Suprapubic skin (tissue), 4 donors: ENCODE measurements at regions not wholly inside any gene's neighbourhood (a gene's known extent, or its start where the extent isn't known, plus 50 kb on each side); places are given as distances from the start of the nearest gene placed in this dataset.
A peak's percentile ranks its signal among the peaks of the same experiment; 100 is the strongest.

Source experiments
- DNase-seq, 2 donors: peaks; one replicate each; pipeline ENCODE4 v3.0.0-alpha.2; 2019; ENCODE audit warnings: low spot score in 2 of 2
- H3K27ac ChIP-seq: fragments of 200-600 bp; sonication (generic); one replicate; pipeline ENCODE4 v1.5.1; 2019
- H3K27me3 ChIP-seq: fragments of 200-600 bp; sonication (generic); one replicate; pipeline ENCODE4 v1.5.1; 2019
- H3K36me3 ChIP-seq: fragments of 200-600 bp; sonication (generic); one replicate; pipeline ENCODE4 v1.5.1; 2019
- H3K4me1 ChIP-seq: fragments of 200-600 bp; sonication (generic); one replicate; pipeline ENCODE4 v1.5.1; 2019
- H3K4me3 ChIP-seq: fragments of 200-600 bp; sonication (generic); one replicate; pipeline ENCODE4 v1.5.1; 2019; ENCODE audit warnings: mild to moderate bottlenecking
- H3K9me3 ChIP-seq: fragments of 200-600 bp; sonication (generic); one replicate; pipeline ENCODE4 v1.5.1; 2019
- CTCF ChIP-seq, 2 donors: fragments of 200-600 bp in 1 of 2; fragments of 450-650 bp in 1 of 2; sonication (generic) in 1 of 2; IDR thresholded peaks; one replicate each; pipeline ENCODE4 v1.5.1; 2016 to 2019; ENCODE audit warnings: antibody characterized with exemption in 2 of 2, mild to moderate bottlenecking in 1 of 2, moderate library complexity in 1 of 2
- EP300 ChIP-seq: sonication (generic); formaldehyde crosslinking; IDR thresholded peaks from one replicate; pipeline ENCODE4 v1.6.1; 2017; ENCODE audit warnings: antibody characterized with exemption
- POLR2A ChIP-seq, 2 donors: fragments of 450-650 bp; IDR thresholded peaks; one replicate each; pipeline ENCODE4 v1.6.1; 2017; ENCODE audit warnings: antibody characterized with exemption in 2 of 2, mild to moderate bottlenecking in 2 of 2, moderate library complexity in 2 of 2
- POLR2AphosphoS5 ChIP-seq, 3 donors: sonication (generic); formaldehyde crosslinking; IDR thresholded peaks; one replicate each; pipeline ENCODE4 v1.6.1; 2017; ENCODE audit warnings: antibody characterized with exemption in 3 of 3
- WGBS: methylation state at CpG from one replicate; pipeline ENCODE4 v1.1.5; 2018; 5-methylcytosine and 5-hydroxymethylcytosine counted together

GRCh38 chr20:11270566-11270965 lies 596.8 kb upstream of the JAG1 start:
- no peaks in the 10 kb centered on the region for H3K9me3 ChIP-seq
- H3K27ac ChIP-seq, result no peak overlapping the region
- no peaks in the 10 kb centered on the region for H3K27me3 ChIP-seq
- H3K4me1 ChIP-seq, result peaks cover 31% of the 10 kb centered on the region
- no peak for TF ChIP-seq EP300
- no peak for TF ChIP-seq POLR2A (IDR thresholded peaks at IDR 0.05)
- TF ChIP-seq CTCF (IDR thresholded peaks at IDR 0.05), result no peak
- no peak for TF ChIP-seq POLR2AphosphoS5 (IDR thresholded peaks at IDR 0.05)
- DNase-seq, result no peak
- no peak overlapping the region for H3K4me3 ChIP-seq
- no peaks in the 10 kb centered on the region for H3K36me3 ChIP-seq
- WGBS, result 65% methylated on average over 5 of the region's 5 CpGs

- no peak overlapping the region for H3K27ac ChIP-seq
- no peak for DNase-seq
- peaks cover 31% of the 10 kb centered on the region for H3K4me1 ChIP-seq
- no peak overlapping the region for H3K4me3 ChIP-seq
- H3K9me3 ChIP-seq, result no peaks in the 10 kb centered on the region
- TF ChIP-seq EP300 (no peak), CTCF (IDR thresholded peaks at IDR 0.05) (no peak), POLR2AphosphoS5 (IDR thresholded peaks at IDR 0.05) (no peak), POLR2A (IDR thresholded peaks at IDR 0.05) (no peak)
- WGBS, result 88% methylated on average over 6 of the region's 6 CpGs
- H3K36me3 ChIP-seq, result no peaks in the 10 kb centered on the region
- H3K27me3 ChIP-seq, result no peaks in the 10 kb centered on the region
These were observed 597.5 kb upstream of the JAG1 start for GRCh38 chr20:11271319-11271718.

- H3K4me3 ChIP-seq, result no peak overlapping the region
- H3K9me3 ChIP-seq, result no peaks in the 10 kb centered on the region
- DNase-seq, result no peak
- no peak overlapping the region for H3K27ac ChIP-seq
- TF ChIP-seq POLR2A (IDR thresholded peaks at IDR 0.05) (no peak), CTCF (IDR thresholded peaks at IDR 0.05) (no peak), POLR2AphosphoS5 (IDR thresholded peaks at IDR 0.05) (no peak), EP300 (no peak)
- 83% methylated on average over 11 of the region's 18 CpGs for WGBS
- H3K4me1 ChIP-seq, result peaks cover 25% of the 10 kb centered on the region
- H3K27me3 ChIP-seq, result no peaks in the 10 kb centered on the region
- H3K36me3 ChIP-seq, result no peaks in the 10 kb centered on the region
These were observed 598.3 kb upstream of the JAG1 start for GRCh38 chr20:11271920-11272594.

- 4% methylated on average over 6 of the region's 6 CpGs for WGBS
- no peak overlapping the region for H3K27ac ChIP-seq
- no peaks in the 10 kb centered on the region for H3K36me3 ChIP-seq
- DNase-seq, result no peak
- H3K4me3 ChIP-seq, result no peak overlapping the region
- TF ChIP-seq POLR2AphosphoS5 (IDR thresholded peaks at IDR 0.05), result no peak
- TF ChIP-seq CTCF (IDR thresholded peaks at IDR 0.05), result peak in 1 of 2 donors; percentile 28
- no peaks in the 10 kb centered on the region for H3K9me3 ChIP-seq
- peaks cover 15% of the 10 kb centered on the region for H3K4me1 ChIP-seq
- H3K27me3 ChIP-seq, result no peaks in the 10 kb centered on the region
These were observed 600.4 kb upstream of the JAG1 start for GRCh38 chr20:11274141-11274594.

- Histone ChIP-seq H3K4me3 (no peak overlapping the region), H3K36me3 (no peaks in the 10 kb centered on the region), H3K27ac (no peak overlapping the region), H3K9me3 (no peaks in the 10 kb centered on the region), H3K4me1 (peaks cover 15% of the 10 kb centered on the region), H3K27me3 (no peaks in the 10 kb centered on the region)
- no peak for DNase-seq
- TF ChIP-seq POLR2A (IDR thresholded peaks at IDR 0.05) (no peak), POLR2AphosphoS5 (IDR thresholded peaks at IDR 0.05) (no peak), EP300 (no peak), CTCF (IDR thresholded peaks at IDR 0.05) (no peak)
- 94% methylated on average over 2 of the region's 2 CpGs for WGBS
These were observed 601.9 kb upstream of the JAG1 start for GRCh38 chr20:11275740-11276139.
